ENCODE measurements at regions not wholly inside any gene's neighbourhood (a gene's known extent, or its start where the extent isn't known, plus 50 kb on each side); places are given as distances from the start of the nearest gene placed in this dataset.

DNA sequence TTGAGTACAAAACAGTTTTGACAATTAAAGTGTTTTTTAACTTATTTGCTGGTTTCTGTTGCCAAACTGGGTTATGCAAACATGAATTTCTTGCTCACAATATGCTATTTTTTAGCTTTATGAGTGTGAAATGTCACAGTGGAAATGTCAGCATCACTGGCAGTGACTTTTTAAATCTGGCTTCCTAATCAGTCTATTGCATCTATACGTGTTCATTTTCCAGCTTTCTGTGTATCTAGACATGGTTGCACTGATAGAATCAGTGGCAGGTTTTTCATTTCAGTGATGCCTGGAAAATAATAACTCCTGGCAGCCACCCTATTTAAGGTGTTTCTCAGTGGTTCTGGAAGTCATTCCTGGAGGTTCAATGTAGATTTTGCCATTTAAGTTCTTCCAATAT lies 146.7 kb downstream of the SLITRK6 start:
- H2AFZ ChIP-seq (ENCODE audit: low read depth, low read length), result no peak overlapping the region
- no peak overlapping the region for H3K27ac ChIP-seq (ENCODE audit: low read depth, low read length)
- H3K4me2 ChIP-seq (ENCODE audit: low read length), result no peak overlapping the region
- no peaks in the 10 kb centered on the region for H3K27me3 ChIP-seq (ENCODE audit: insufficient read depth, low read length)
- Mint-ChIP-seq H3K4me3 (ENCODE audit: unreplicated experiment) (no peak overlapping the region), H3K27ac (ENCODE audit: unreplicated experiment) (no peak overlapping the region), H3K4me1 (ENCODE audit: low read depth, unreplicated experiment) (peaks cover 10% of the 10 kb centered on the region), H3K36me3 (ENCODE audit: low read depth, unreplicated experiment) (no peaks in the 10 kb centered on the region), H3K9me3 (ENCODE audit: unreplicated experiment) (no peaks in the 10 kb centered on the region), H3K27me3 (ENCODE audit: low read depth, unreplicated experiment) (no peaks in the 10 kb centered on the region)
- no peaks in the 10 kb centered on the region for H3K9me3 ChIP-seq (ENCODE audit: insufficient read depth, low read depth, low read length)
- no peaks in the 10 kb centered on the region for H3K4me1 ChIP-seq (ENCODE audit: insufficient read depth, low read length)
- no peak overlapping the region for H3K4me3 ChIP-seq (ENCODE audit: insufficient read depth, low read depth, low read length)
- no peaks in the 10 kb centered on the region for H3K36me3 ChIP-seq (ENCODE audit: insufficient read depth, low read length)
- no peak overlapping the region for H3K9ac ChIP-seq (ENCODE audit: low read length)
- no peak for DNase-seq (ENCODE audit: low read depth)
- no peak for TF ChIP-seq EZH2 (IDR thresholded peaks at IDR 0.05; ENCODE audit: insufficient read depth, low read length)
- TF ChIP-seq, protein P1, sequence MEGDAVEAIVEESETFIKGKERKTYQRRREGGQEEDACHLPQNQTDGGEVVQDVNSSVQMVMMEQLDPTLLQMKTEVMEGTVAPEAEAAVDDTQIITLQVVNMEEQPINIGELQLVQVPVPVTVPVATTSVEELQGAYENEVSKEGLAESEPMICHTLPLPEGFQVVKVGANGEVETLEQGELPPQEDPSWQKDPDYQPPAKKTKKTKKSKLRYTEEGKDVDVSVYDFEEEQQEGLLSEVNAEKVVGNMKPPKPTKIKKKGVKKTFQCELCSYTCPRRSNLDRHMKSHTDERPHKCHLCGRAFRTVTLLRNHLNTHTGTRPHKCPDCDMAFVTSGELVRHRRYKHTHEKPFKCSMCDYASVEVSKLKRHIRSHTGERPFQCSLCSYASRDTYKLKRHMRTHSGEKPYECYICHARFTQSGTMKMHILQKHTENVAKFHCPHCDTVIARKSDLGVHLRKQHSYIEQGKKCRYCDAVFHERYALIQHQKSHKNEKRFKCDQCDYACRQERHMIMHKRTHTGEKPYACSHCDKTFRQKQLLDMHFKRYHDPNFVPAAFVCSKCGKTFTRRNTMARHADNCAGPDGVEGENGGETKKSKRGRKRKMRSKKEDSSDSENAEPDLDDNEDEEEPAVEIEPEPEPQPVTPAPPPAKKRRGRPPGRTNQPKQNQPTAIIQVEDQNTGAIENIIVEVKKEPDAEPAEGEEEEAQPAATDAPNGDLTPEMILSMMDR (IDR thresholded peaks at IDR 0.05; ENCODE audit: insufficient read depth, low read depth, low read length), result no peak
- H3K79me2 ChIP-seq (ENCODE audit: insufficient read depth, low read length), result no peaks in the 10 kb centered on the region
- H4K20me1 ChIP-seq (ENCODE audit: insufficient read depth, low read length), result no peaks in the 10 kb centered on the region
- FAIRE-seq, result no peak

DNA sequence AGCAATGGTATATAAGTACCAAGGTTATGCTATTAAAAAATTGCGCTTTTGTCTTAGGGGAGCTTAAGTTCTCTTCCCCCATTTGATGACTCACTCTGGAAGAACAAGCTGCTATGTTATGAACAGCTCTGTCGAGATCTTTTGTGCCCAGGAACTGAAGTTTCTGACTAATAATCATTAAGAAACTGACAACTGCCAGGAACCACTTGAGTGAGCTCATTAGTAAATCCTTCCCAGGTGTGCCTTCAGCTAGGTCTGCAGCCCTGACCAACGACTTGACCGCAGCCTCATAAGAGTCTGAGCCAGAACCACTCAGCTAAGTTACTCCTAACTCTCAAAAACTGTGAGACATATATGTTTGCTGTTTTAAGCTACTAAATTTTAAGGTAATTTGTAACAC lies 147.8 kb downstream of the SLITRK6 start:
- H4K20me1 ChIP-seq (ENCODE audit: insufficient read depth, low read length), result no peaks in the 10 kb centered on the region
- H3K79me2 ChIP-seq (ENCODE audit: insufficient read depth, low read length), result no peaks in the 10 kb centered on the region
- H3K9me3 Mint-ChIP-seq (ENCODE audit: unreplicated experiment), result no peaks in the 10 kb centered on the region
- no peaks in the 10 kb centered on the region for H3K9me3 ChIP-seq (ENCODE audit: insufficient read depth, low read depth, low read length)
- no peaks in the 10 kb centered on the region for H3K27me3 Mint-ChIP-seq (ENCODE audit: low read depth, unreplicated experiment)
- no peak overlapping the region for H3K27ac ChIP-seq (ENCODE audit: low read depth, low read length)
- H3K4me3 ChIP-seq (ENCODE audit: insufficient read depth, low read depth, low read length), result no peak overlapping the region
- H3K4me2 ChIP-seq (ENCODE audit: low read length), result no peak overlapping the region
- FAIRE-seq (no peak), DNase-seq (ENCODE audit: low read depth) (peak; percentile 64)
- H3K9ac ChIP-seq (ENCODE audit: low read length), result no peak overlapping the region
- H3K27me3 ChIP-seq (ENCODE audit: insufficient read depth, low read length), result no peaks in the 10 kb centered on the region
- no peaks in the 10 kb centered on the region for H3K4me1 ChIP-seq (ENCODE audit: insufficient read depth, low read length)
- no peak overlapping the region for H3K4me3 Mint-ChIP-seq (ENCODE audit: unreplicated experiment)
- no peak overlapping the region for H2AFZ ChIP-seq (ENCODE audit: low read depth, low read length)
- H3K27ac Mint-ChIP-seq (ENCODE audit: unreplicated experiment), result no peak overlapping the region
- TF ChIP-seq, protein P1 (IDR thresholded peaks at IDR 0.05; ENCODE audit: insufficient read depth, low read depth, low read length), result no peak
- TF ChIP-seq EZH2 (IDR thresholded peaks at IDR 0.05; ENCODE audit: insufficient read depth, low read length), result no peak
- no peaks in the 10 kb centered on the region for H3K36me3 ChIP-seq (ENCODE audit: insufficient read depth, low read length)
- no peaks in the 10 kb centered on the region for H3K36me3 Mint-ChIP-seq (ENCODE audit: low read depth, unreplicated experiment)
- H3K4me1 Mint-ChIP-seq (ENCODE audit: low read depth, unreplicated experiment), result peaks cover 10% of the 10 kb centered on the region

DNA sequence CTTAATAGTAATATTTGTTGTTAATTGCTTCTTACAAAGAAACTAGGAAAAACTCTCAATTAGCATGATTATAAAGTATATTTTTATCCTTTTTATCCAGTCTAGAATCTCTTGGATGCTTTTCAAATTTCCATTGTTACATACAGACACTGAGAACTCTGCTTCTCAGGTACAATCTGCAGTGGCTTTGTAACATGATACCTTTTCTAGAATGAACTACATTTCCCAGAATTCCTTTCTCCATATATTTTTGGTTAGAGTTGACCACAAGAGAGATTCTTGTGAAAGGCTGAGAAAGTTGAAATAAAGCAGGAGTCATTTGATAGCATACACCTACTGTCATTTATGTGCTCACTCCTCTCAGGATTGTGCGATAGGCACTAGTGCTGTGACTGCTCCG lies 148.6 kb downstream of the SLITRK6 start:
- peaks cover 10% of the 10 kb centered on the region for H3K4me1 Mint-ChIP-seq (ENCODE audit: low read depth, unreplicated experiment)
- H3K36me3 ChIP-seq (ENCODE audit: insufficient read depth, low read length), result no peaks in the 10 kb centered on the region
- no peaks in the 10 kb centered on the region for H3K27me3 ChIP-seq (ENCODE audit: insufficient read depth, low read length)
- H3K27ac Mint-ChIP-seq (ENCODE audit: unreplicated experiment), result peak overlapping the region; percentile 6
- no peaks in the 10 kb centered on the region for H4K20me1 ChIP-seq (ENCODE audit: insufficient read depth, low read length)
- no peak for TF ChIP-seq EZH2 (IDR thresholded peaks at IDR 0.05; ENCODE audit: insufficient read depth, low read length)
- TF ChIP-seq, protein P1 (IDR thresholded peaks at IDR 0.05; ENCODE audit: insufficient read depth, low read depth, low read length), result no peak
- FAIRE-seq, result no peak
- no peak overlapping the region for H3K9ac ChIP-seq (ENCODE audit: low read length)
- H3K9me3 Mint-ChIP-seq (ENCODE audit: unreplicated experiment), result no peaks in the 10 kb centered on the region
- H3K27ac ChIP-seq (ENCODE audit: low read depth, low read length), result no peak overlapping the region
- H3K4me3 ChIP-seq (ENCODE audit: insufficient read depth, low read depth, low read length), result no peak overlapping the region
- no peaks in the 10 kb centered on the region for H3K36me3 Mint-ChIP-seq (ENCODE audit: low read depth, unreplicated experiment)
- H2AFZ ChIP-seq (ENCODE audit: low read depth, low read length), result no peak overlapping the region
- H3K4me3 Mint-ChIP-seq (ENCODE audit: unreplicated experiment), result no peak overlapping the region
- H3K4me2 ChIP-seq (ENCODE audit: low read length), result no peak overlapping the region
- H3K4me1 ChIP-seq (ENCODE audit: insufficient read depth, low read length), result no peaks in the 10 kb centered on the region
- H3K27me3 Mint-ChIP-seq (ENCODE audit: low read depth, unreplicated experiment), result no peaks in the 10 kb centered on the region
- no peaks in the 10 kb centered on the region for H3K9me3 ChIP-seq (ENCODE audit: insufficient read depth, low read depth, low read length)
- no peaks in the 10 kb centered on the region for H3K79me2 ChIP-seq (ENCODE audit: insufficient read depth, low read length)
- no peak for DNase-seq (ENCODE audit: low read depth)

Measured in astrocyte (in vitro differentiated cells and primary cell).